Transverse colon (tissue), 4 donors: ENCODE measurements at regions not wholly inside any gene's neighbourhood (a gene's known extent, or its start where the extent isn't known, plus 50 kb on each side); places are given as distances from the start of the nearest gene placed in this dataset.

Experiments
- POLR2AphosphoS5 ChIP-seq, 3 donors: sonication (generic); formaldehyde crosslinking; IDR thresholded peaks; one replicate each; pipeline ENCODE4 v1.6.1; 2016; ENCODE audit warnings: antibody characterized with exemption in 3 of 3
- TF ChIP-seq, protein P1 (sequence below), 5 experiments: fragments of 200-600 bp in 3 of 5; fragments of 450-650 bp in 2 of 5; sonication (generic) in 3 of 5; IDR thresholded peaks; 1 replicate in 2 of 5; 2 replicates in 3 of 5; pipeline ENCODE4 v1.5.1; 2016 to 2017; ENCODE audit warnings: antibody characterized with exemption in 5 of 5, inconsistent platforms in 3 of 5, mild to moderate bottlenecking in 2 of 5, moderate library complexity in 1 of 5

DNA sequence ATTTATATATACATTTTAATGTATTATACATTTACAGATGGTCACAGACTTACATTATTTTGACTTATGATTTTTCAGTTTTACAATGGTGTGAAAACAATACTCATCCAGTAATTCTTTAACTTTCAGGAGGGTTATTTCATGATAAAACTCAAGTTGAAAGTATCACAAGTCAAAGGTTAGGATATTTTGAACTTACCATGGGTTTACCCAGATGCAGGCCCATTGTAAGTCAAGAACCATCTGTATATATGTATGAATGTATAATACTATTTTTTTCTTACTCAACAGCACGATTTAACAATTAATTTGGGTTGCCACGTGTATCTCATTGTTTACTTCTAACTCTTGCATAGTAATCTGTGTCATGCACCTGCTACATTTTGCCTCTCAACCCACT is 1002.0 kb downstream of the OTOL1 start:
- TF ChIP-seq POLR2AphosphoS5 (IDR thresholded peaks at IDR 0.05) = no peak
- TF ChIP-seq, protein P1, sequence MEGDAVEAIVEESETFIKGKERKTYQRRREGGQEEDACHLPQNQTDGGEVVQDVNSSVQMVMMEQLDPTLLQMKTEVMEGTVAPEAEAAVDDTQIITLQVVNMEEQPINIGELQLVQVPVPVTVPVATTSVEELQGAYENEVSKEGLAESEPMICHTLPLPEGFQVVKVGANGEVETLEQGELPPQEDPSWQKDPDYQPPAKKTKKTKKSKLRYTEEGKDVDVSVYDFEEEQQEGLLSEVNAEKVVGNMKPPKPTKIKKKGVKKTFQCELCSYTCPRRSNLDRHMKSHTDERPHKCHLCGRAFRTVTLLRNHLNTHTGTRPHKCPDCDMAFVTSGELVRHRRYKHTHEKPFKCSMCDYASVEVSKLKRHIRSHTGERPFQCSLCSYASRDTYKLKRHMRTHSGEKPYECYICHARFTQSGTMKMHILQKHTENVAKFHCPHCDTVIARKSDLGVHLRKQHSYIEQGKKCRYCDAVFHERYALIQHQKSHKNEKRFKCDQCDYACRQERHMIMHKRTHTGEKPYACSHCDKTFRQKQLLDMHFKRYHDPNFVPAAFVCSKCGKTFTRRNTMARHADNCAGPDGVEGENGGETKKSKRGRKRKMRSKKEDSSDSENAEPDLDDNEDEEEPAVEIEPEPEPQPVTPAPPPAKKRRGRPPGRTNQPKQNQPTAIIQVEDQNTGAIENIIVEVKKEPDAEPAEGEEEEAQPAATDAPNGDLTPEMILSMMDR (IDR thresholded peaks at IDR 0.05) = no peak
